SK-N-MC (cell line): ENCODE measurements at regions not wholly inside any gene's neighbourhood (a gene's known extent, or its start where the extent isn't known, plus 50 kb on each side); places are given as distances from the start of the nearest gene placed in this dataset.

ENCODE experiments used
- EZH2 ChIP-seq: fragments of 200-600 bp; sonication (generic); IDR thresholded peaks from one replicate; pipeline ENCODE4 v1.6.1; 2017; ENCODE audit warnings: antibody characterized with exemption
- FOXP2 ChIP-seq: optimal IDR thresholded peaks from 2 replicates; pipeline ENCODE3; 2011; ENCODE audit warnings: mild to moderate bottlenecking, moderate library complexity; ENCODE audit not compliant: insufficient read depth; ENCODE audit errors: extremely low read length, control extremely low read depth
- POLR2AphosphoS5 ChIP-seq: IDR thresholded peaks from 2 replicates; pipeline ENCODE4 v1.6.1; 2012; ENCODE audit warnings: mild to moderate bottlenecking, low read depth, low read length, borderline replicate concordance

GRCh38 chr15:46137443-46137842, 502.6 kb downstream of the SQOR start:
- TF ChIP-seq POLR2AphosphoS5 (no peak), EZH2 (no peak), FOXP2 (no peak)
